Mononuclear cell (primary cell): ENCODE measurements at regions not wholly inside any gene's neighbourhood (a gene's known extent, or its start where the extent isn't known, plus 50 kb on each side); places are given as distances from the start of the nearest gene placed in this dataset.
"Not testable (repeated sequence)": the region's sequence is repeated elsewhere in the genome, so short reads cannot be mapped to it uniquely, and the experiment has no call there.

ENCODE experiments used
- H3K27me3 ChIP-seq: 2 replicates; pipeline ENCODE4 v1.6.0; 2011; ENCODE audit warnings: low read length, control low read depth; ENCODE audit not compliant: insufficient read depth
- H3K4me1 ChIP-seq: 2 replicates; pipeline ENCODE4 v1.5.1; 2011; ENCODE audit warnings: mild to moderate bottlenecking, low read length, control low read depth; ENCODE audit not compliant: insufficient read depth
- H3K4me3 ChIP-seq: 2 replicates; pipeline ENCODE4 v1.5.1; 2011; ENCODE audit warnings: mild to moderate bottlenecking, low read length, moderate library complexity
- H3K9me3 ChIP-seq: 2 replicates; pipeline ENCODE4 v1.5.1; 2011; ENCODE audit warnings: low read depth, mild to moderate bottlenecking, control low read depth, low read length

- no peaks in the 10 kb centered on the region for H3K4me1 ChIP-seq
- no peaks in the 10 kb centered on the region for H3K27me3 ChIP-seq
- H3K9me3 ChIP-seq, result no peaks in the 10 kb centered on the region
- no peak overlapping the region for H3K4me3 ChIP-seq
These were observed 294.4 kb downstream of the HINT1 start for GRCh38 chr5:130870691-130871090.

GRCh38 chr5:130868186-130868840 is 296.7 kb downstream of the HINT1 start:
- no peaks in the 10 kb centered on the region for H3K9me3 ChIP-seq
- no peaks in the 10 kb centered on the region for H3K4me1 ChIP-seq
- H3K4me3 ChIP-seq, result no peak overlapping the region
- H3K27me3 ChIP-seq, result no peaks in the 10 kb centered on the region

- no peaks in the 10 kb centered on the region for H3K27me3 ChIP-seq
- no peak overlapping the region for H3K4me3 ChIP-seq
- H3K4me1 ChIP-seq, result no peaks in the 10 kb centered on the region
- H3K9me3 ChIP-seq, result no peaks in the 10 kb centered on the region
These were observed 319.8 kb downstream of the HINT1 start for GRCh38 chr5:130845049-130845765.

- Histone ChIP-seq H3K4me3 (no peak overlapping the region), H3K27me3 (no peaks in the 10 kb centered on the region), H3K4me1 (no peaks in the 10 kb centered on the region), H3K9me3 (no peaks in the 10 kb centered on the region)
These were observed 328.1 kb downstream of the HINT1 start for GRCh38 chr5:130836729-130837649.

- H3K27me3 ChIP-seq, H3K4me1 ChIP-seq, H3K4me3 ChIP-seq, H3K9me3 ChIP-seq: not testable (repeated sequence)
These were observed 347.3 kb downstream of the HINT1 start for GRCh38 chr5:130817598-130818384.

- no peaks in the 10 kb centered on the region for H3K9me3 ChIP-seq
- H3K27me3 ChIP-seq, result no peaks in the 10 kb centered on the region
- H3K4me1 ChIP-seq, result no peaks in the 10 kb centered on the region
- H3K4me3 ChIP-seq, result no peak overlapping the region
These were observed 349.8 kb downstream of the HINT1 start for GRCh38 chr5:130815246-130815645.

- H3K4me3 ChIP-seq, result no peak overlapping the region
- H3K27me3 ChIP-seq, result no peaks in the 10 kb centered on the region
- H3K4me1 ChIP-seq, result no peaks in the 10 kb centered on the region
- H3K9me3 ChIP-seq, result no peaks in the 10 kb centered on the region
These were observed 356.4 kb downstream of the HINT1 start for GRCh38 chr5:130808691-130809090.

GRCh38 chr5:130805648-130806047 is 359.4 kb downstream of the HINT1 start:
- Histone ChIP-seq H3K4me3 (no peak overlapping the region), H3K9me3 (no peaks in the 10 kb centered on the region), H3K4me1 (no peaks in the 10 kb centered on the region), H3K27me3 (no peaks in the 10 kb centered on the region)

- Histone ChIP-seq H3K27me3 (no peaks in the 10 kb centered on the region), H3K4me3 (no peak overlapping the region), H3K4me1 (no peaks in the 10 kb centered on the region), H3K9me3 (no peaks in the 10 kb centered on the region)
These were observed 360.0 kb downstream of the HINT1 start for GRCh38 chr5:130805036-130805435.

- no peaks in the 10 kb centered on the region for H3K9me3 ChIP-seq
- H3K4me1 ChIP-seq, result no peaks in the 10 kb centered on the region
- no peak overlapping the region for H3K4me3 ChIP-seq
- H3K27me3 ChIP-seq, result no peaks in the 10 kb centered on the region
These were observed 363.1 kb downstream of the HINT1 start for GRCh38 chr5:130801963-130802362.

GRCh38 chr5:130799015-130799414 is 366.0 kb downstream of the HINT1 start:
- Histone ChIP-seq H3K4me1 (no peaks in the 10 kb centered on the region), H3K4me3 (no peak overlapping the region), H3K9me3 (no peaks in the 10 kb centered on the region), H3K27me3 (no peaks in the 10 kb centered on the region)

- Histone ChIP-seq H3K4me1 (no peaks in the 10 kb centered on the region), H3K4me3 (no peak overlapping the region), H3K9me3 (no peaks in the 10 kb centered on the region), H3K27me3 (no peaks in the 10 kb centered on the region)
These were observed 367.8 kb downstream of the HINT1 start for GRCh38 chr5:130797303-130797702.

- Histone ChIP-seq H3K9me3 (no peaks in the 10 kb centered on the region), H3K27me3 (no peaks in the 10 kb centered on the region), H3K4me3 (no peak overlapping the region), H3K4me1 (no peaks in the 10 kb centered on the region)
These were observed 368.2 kb downstream of the HINT1 start for GRCh38 chr5:130796902-130797301.

- Histone ChIP-seq H3K9me3 (no peaks in the 10 kb centered on the region), H3K4me3 (no peak overlapping the region), H3K4me1 (no peaks in the 10 kb centered on the region), H3K27me3 (no peaks in the 10 kb centered on the region)
These were observed 369.0 kb downstream of the HINT1 start for GRCh38 chr5:130796032-130796431.

GRCh38 chr5:130795037-130795436 is 370.0 kb downstream of the HINT1 start:
- no peaks in the 10 kb centered on the region for H3K4me1 ChIP-seq
- no peak overlapping the region for H3K4me3 ChIP-seq
- H3K27me3 ChIP-seq, result no peaks in the 10 kb centered on the region

More at GRCh38 chr5:130795037-130795436, 370.0 kb downstream of the HINT1 start:
- H3K9me3 ChIP-seq, result no peaks in the 10 kb centered on the region
